Type B pancreatic cell (in vitro differentiated cells): ENCODE measurements at regions not wholly inside any gene's neighbourhood (a gene's known extent, or its start where the extent isn't known, plus 50 kb on each side); places are given as distances from the start of the nearest gene placed in this dataset.

Source experiments
- DNase-seq: peaks from one replicate; pipeline ENCODE4 v3.0.0; 2021; ENCODE audit warnings: mixed read lengths; ENCODE audit not compliant: unreplicated experiment; ENCODE audit errors: extremely low spot score
- H3K27ac Mint-ChIP-seq: 2 replicates; pipeline ENCODE4 v1.8.0; 2021; ENCODE audit warnings: mild to moderate bottlenecking, mixed read lengths
- H3K27me3 Mint-ChIP-seq: 2 replicates; pipeline ENCODE4 v1.8.0; 2021; ENCODE audit warnings: mixed read lengths
- H3K36me3 Mint-ChIP-seq: 2 replicates; pipeline ENCODE4 v1.8.0; 2021; ENCODE audit warnings: mixed read lengths
- H3K4me1 Mint-ChIP-seq: one replicate; pipeline ENCODE4 v1.8.0; 2021; ENCODE audit warnings: mixed read lengths; ENCODE audit not compliant: unreplicated experiment
- H3K4me3 Mint-ChIP-seq: 2 replicates; pipeline ENCODE4 v1.8.0; 2021; ENCODE audit warnings: mild to moderate bottlenecking, mixed read lengths
- H3K9me3 Mint-ChIP-seq: 2 replicates; pipeline ENCODE4 v1.8.0; 2021; ENCODE audit warnings: mixed read lengths
- CTCF ChIP-seq: fragments of 200-600 bp; sonication (generic); conservative IDR thresholded peaks from 2 replicates; pipeline ENCODE4 v1.5.0; 2021; ENCODE audit warnings: antibody characterized with exemption, mild to moderate bottlenecking

- Mint-ChIP-seq H3K27me3 (peaks cover 13% of the 10 kb centered on the region), H3K27ac (no peak overlapping the region), H3K4me1 (no peaks in the 10 kb centered on the region), H3K36me3 (no peaks in the 10 kb centered on the region), H3K4me3 (no peak overlapping the region), H3K9me3 (no peaks in the 10 kb centered on the region)
- TF ChIP-seq CTCF: no peak
- no peak for DNase-seq
These were observed 103.6 kb upstream of the RNF32 start for GRCh38 chr7:156537006-156537405.

- Mint-ChIP-seq H3K27ac (no peak overlapping the region), H3K4me3 (no peak overlapping the region)
These were observed 105.6 kb upstream of the RNF32 start for GRCh38 chr7:156534925-156535324.

GRCh38 chr7:156533964-156534363, 106.6 kb upstream of the RNF32 start:
- DNase-seq: no peak
- TF ChIP-seq CTCF: no peak
- Mint-ChIP-seq H3K36me3 (no peaks in the 10 kb centered on the region), H3K9me3 (no peaks in the 10 kb centered on the region), H3K27ac (no peak overlapping the region), H3K27me3 (peaks cover 9% of the 10 kb centered on the region), H3K4me3 (no peak overlapping the region), H3K4me1 (no peaks in the 10 kb centered on the region)

More at GRCh38 chr7:156534925-156535324, 105.6 kb upstream of the RNF32 start:
- TF ChIP-seq CTCF: no peak
- no peak for DNase-seq
- Mint-ChIP-seq H3K36me3 (no peaks in the 10 kb centered on the region), H3K4me1 (no peaks in the 10 kb centered on the region), H3K27me3 (peaks cover 10% of the 10 kb centered on the region), H3K9me3 (no peaks in the 10 kb centered on the region)

- Mint-ChIP-seq H3K36me3 (no peaks in the 10 kb centered on the region), H3K27me3 (peaks cover 7% of the 10 kb centered on the region), H3K9me3 (no peaks in the 10 kb centered on the region), H3K27ac (no peak overlapping the region), H3K4me3 (no peak overlapping the region), H3K4me1 (no peaks in the 10 kb centered on the region)
- no peak for TF ChIP-seq CTCF
- DNase-seq: no peak
These were observed 107.2 kb upstream of the RNF32 start for GRCh38 chr7:156533420-156533819.

- no peak for TF ChIP-seq CTCF
- Mint-ChIP-seq H3K4me3 (no peak overlapping the region), H3K36me3 (no peaks in the 10 kb centered on the region)
These were observed 108.5 kb upstream of the RNF32 start for GRCh38 chr7:156532016-156532602.

GRCh38 chr7:156529956-156530355, 110.6 kb upstream of the RNF32 start:
- Mint-ChIP-seq H3K4me3 (no peak overlapping the region), H3K4me1 (no peaks in the 10 kb centered on the region), H3K36me3 (no peaks in the 10 kb centered on the region), H3K9me3 (no peaks in the 10 kb centered on the region), H3K27ac (no peak overlapping the region), H3K27me3 (no peaks in the 10 kb centered on the region)
- TF ChIP-seq CTCF: no peak
- no peak for DNase-seq

More at GRCh38 chr7:156532016-156532602, 108.5 kb upstream of the RNF32 start:
- Mint-ChIP-seq H3K27ac (no peak overlapping the region), H3K4me1 (no peaks in the 10 kb centered on the region), H3K9me3 (no peaks in the 10 kb centered on the region), H3K27me3 (no peaks in the 10 kb centered on the region)
- DNase-seq: no peak
